ENCODE measurements at regions not wholly inside any gene's neighbourhood (a gene's known extent, or its start where the extent isn't known, plus 50 kb on each side); places are given as distances from the start of the nearest gene placed in this dataset.

GRCh38 chr5:14017904-14018303 lies 73.4 kb upstream of the DNAH5 start:
- DNase-seq (ENCODE audit: low read depth), result no peak

DNA sequence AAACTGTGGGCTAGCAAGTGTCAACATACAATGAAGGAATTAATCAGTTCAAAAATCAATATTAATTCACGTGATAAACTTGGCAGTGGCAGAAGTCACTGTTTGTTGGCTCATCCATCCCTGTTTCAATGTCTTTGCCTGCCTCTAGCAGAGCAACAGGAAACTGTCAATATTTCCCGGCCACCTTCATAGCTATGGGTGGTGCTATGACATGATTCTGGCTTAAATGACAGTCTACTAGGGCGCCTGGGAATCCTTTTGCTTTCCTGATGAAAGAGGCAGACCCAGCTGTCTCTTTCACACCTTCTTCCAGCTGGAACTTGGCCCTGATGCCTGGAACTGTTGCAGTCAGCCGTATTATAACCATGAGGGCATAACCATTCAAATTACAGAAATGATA lies 72.1 kb upstream of the DNAH5 start:
- no peak for DNase-seq (ENCODE audit: low read depth)

DNA sequence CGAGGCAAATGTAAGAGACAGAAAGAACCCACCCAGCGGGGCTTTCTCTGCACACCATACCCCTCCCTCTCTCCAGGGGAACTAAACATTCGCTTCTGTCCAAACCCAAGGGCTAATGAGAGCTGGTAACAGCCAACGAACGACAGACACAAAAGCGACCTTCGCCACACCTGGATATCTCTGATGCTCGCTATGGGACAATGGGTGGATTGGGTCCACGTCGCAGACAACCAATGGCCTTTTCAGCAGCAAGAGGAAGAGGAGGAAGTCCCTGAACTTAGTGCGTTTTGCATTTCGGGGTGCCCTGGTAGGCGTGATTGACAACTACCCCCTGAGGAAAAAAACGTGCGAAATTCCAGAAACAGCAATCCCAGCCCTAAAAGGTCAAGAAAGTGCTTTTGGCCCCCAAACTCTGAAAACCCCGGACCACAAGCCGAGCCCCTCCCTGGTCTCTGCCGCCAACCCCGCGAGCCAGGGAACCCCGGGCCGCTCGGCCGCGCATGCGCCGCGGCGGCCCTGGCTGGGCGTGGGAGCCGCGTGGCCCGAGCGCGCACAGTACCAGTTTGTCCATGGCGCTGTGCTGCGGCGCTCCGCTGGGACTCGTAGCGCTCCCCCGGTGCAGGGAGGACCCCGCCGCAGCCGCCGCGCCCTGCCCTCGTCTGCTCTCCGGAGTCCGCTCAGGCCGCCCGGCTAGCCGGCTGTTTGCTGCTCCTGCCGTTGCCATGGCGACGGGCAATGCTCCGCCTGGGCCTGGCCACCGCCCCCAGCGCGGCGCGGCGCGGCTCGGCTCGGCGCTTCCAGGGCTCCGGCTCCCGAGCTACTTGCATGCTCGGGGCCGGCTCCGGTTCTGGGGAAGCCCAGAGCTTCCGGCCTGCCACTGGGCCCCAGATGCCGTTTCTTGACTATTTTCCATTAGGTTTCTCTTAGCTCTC lies 66.9 kb upstream of the DNAH5 start:
- DNase-seq (ENCODE audit: low read depth), result peak; percentile 16

DNA sequence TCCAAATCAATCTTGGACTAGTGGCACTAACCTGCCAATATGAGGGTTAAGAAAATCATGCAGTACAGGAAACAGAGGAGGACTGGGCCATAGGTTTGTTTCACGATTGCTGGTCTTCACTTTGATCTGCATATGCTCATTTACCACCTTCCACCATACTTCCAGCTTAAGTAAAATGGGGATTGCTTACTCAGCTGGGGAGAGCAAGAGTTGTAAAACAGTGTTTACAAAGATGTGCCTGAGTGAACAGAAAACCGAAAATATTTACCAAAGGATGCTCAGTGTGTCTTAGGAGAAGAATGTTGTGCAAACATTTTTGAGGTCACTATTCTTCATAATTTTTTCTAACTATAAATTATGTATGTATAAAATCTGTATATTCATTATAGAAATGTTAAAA lies 65.1 kb upstream of the DNAH5 start:
- no peak for DNase-seq (ENCODE audit: low read depth)

GRCh38 chr5:14008819-14009311 lies 64.4 kb upstream of the DNAH5 start:
- DNase-seq (ENCODE audit: low read depth), result no peak

DNA sequence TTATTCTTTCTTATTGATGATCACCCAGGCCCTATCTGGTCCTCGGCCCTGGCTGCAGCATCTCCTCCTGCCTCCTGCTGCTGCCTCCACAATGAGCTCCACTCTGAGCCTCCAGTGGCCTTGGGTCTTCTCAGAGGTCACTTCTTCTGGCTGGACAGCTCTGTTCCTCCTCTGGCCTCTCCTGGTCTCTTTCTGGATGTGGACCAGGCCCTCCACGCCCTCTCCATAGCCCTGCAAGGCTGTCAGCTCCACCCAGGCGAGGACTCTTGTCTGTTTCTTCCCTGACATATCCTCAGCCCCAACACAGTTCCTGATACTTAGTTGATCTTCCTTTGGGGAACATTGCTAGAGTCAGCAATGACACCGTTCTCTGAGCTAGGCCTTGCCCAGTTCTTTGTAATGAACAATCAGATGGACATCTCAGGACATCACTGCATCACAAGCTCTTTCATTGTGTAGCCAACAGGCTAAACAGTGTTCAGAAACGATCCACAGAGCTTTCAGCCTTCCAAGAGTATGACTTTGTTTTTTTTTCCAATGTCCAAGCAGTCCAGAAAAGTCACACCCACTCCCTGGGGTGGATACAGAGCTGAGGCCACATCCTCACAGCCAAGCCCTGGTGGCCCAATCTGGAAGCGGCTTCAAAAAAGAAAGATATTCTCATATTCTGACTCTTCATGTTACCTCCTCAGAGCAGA lies 62.5 kb upstream of the DNAH5 start:
- DNase-seq (ENCODE audit: low read depth), result no peak

- DNase-seq (ENCODE audit: low read depth), result no peak
These were observed 60.3 kb upstream of the DNAH5 start for GRCh38 chr5:14004598-14005394.

- no peak for DNase-seq (ENCODE audit: low read depth)
These were observed 59.4 kb upstream of the DNAH5 start for GRCh38 chr5:14003936-14004335.

- no peak for DNase-seq (ENCODE audit: low read depth)
These were observed 59.0 kb upstream of the DNAH5 start for GRCh38 chr5:14003513-14003912.

DNA sequence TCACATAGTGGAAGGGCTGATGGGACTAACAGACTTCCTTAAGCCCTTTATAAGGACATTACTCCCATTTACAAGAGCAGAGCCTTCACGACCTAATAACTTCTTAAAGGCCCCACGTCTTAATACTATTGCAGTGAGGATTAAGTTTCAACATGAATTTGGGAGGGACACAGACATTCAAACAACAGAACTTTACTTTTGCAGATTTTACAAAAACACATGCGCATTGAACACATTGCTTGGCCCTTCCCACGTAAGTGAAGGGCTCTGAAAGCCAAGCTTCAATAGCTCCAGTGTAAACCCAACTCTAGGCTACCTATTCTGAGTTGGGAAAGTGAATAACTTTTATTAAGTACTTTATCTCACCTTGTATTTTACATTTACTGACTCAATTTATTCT lies 53.8 kb upstream of the DNAH5 start:
- no peak for DNase-seq (ENCODE audit: low read depth)

DNA sequence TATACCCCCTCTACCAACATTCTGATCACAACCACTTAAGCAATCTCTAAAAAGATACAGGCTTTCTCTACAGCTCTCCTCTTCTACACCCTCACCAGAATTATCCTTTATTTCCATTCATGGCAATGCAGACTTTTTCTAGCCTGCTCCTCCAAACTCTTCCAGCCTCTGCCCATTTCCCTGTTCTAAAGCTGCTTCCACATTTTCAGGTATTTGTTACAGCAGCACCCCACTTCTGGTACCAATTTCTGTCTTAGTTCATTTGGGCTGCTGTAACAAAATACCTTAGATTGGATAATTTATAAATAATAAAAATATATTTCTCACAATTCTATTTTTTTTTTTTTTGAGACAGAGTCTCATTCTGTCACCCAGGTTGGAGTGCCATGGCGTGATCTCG lies 53.0 kb upstream of the DNAH5 start:
- DNase-seq (ENCODE audit: low read depth), result no peak

- no peak for DNase-seq (ENCODE audit: low read depth)
These were observed 50.2 kb upstream of the DNAH5 start for GRCh38 chr5:13994621-13995253.

All from stimulated activated CD8-positive, alpha-beta memory T cell treated with anti-CD3 and anti-CD28 coated beads, Interleukin-7, amount 100 ng/mL, for 24 hours (primary cell).